ENCODE measurements at regions not wholly inside any gene's neighbourhood (a gene's known extent, or its start where the extent isn't known, plus 50 kb on each side); places are given as distances from the start of the nearest gene placed in this dataset.

DNA sequence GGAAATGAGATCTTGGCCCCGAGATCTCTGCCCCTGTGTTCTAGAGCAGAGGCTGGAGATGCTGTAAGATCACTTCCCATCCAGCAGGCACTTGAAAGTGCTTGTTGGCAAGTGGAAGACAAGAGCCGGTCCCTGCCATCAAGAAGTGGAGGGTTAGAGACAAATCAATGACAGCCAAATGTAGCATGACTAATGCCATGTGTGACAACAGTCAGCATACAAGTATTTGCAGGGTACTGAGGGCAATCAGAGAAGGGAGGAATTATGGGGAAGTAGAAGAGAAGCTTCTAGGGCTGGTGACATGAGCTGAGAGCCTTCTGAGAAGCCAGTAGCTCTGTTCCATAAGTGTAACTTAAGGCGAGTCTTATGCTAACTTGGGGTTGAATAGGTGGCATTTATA is 58.6 kb downstream of the TMEM17 start:
- no peak for TF ChIP-seq CTCF (IDR thresholded peaks at IDR 0.05)
- TF ChIP-seq POLR2A (IDR thresholded peaks at IDR 0.05): no peak
- TF ChIP-seq POLR2AphosphoS5 (IDR thresholded peaks at IDR 0.05): no peak

Data from breast epithelium (tissue), 3 donors.